ENCODE measurements at regions not wholly inside any gene's neighbourhood (a gene's known extent, or its start where the extent isn't known, plus 50 kb on each side); places are given as distances from the start of the nearest gene placed in this dataset.

DNA sequence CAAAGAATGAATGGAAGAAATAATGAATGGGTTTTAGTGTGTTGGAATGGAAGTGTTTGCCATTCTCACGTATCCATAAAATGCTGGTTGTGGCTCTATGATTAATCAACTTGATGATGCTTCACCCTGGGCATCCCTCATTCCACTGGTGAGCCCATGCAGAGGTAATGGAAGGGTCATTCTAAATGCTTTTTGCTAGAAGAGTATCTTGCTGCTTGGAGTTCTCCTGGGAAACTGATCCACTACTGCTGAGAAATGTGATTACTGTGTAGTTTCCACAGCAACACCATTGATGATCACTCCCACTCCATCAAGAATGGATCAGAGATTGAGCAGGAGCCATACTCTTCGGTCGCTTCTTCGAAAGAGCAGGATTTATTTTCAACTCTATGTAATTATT lies 101.6 kb downstream of the ARL5B start:
- TF ChIP-seq, protein P1, sequence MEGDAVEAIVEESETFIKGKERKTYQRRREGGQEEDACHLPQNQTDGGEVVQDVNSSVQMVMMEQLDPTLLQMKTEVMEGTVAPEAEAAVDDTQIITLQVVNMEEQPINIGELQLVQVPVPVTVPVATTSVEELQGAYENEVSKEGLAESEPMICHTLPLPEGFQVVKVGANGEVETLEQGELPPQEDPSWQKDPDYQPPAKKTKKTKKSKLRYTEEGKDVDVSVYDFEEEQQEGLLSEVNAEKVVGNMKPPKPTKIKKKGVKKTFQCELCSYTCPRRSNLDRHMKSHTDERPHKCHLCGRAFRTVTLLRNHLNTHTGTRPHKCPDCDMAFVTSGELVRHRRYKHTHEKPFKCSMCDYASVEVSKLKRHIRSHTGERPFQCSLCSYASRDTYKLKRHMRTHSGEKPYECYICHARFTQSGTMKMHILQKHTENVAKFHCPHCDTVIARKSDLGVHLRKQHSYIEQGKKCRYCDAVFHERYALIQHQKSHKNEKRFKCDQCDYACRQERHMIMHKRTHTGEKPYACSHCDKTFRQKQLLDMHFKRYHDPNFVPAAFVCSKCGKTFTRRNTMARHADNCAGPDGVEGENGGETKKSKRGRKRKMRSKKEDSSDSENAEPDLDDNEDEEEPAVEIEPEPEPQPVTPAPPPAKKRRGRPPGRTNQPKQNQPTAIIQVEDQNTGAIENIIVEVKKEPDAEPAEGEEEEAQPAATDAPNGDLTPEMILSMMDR (IDR thresholded peaks at IDR 0.05): no peak
- TF ChIP-seq POLR2A (IDR thresholded peaks at IDR 0.05): no peak

All from testis (tissue), 2 donors.